Kidney glomerular epithelial cell (primary cell): ENCODE measurements at regions not wholly inside any gene's neighbourhood (a gene's known extent, or its start where the extent isn't known, plus 50 kb on each side); places are given as distances from the start of the nearest gene placed in this dataset.
A peak's percentile ranks its signal among the peaks of the same experiment; 100 is the strongest.
"Not testable (repeated sequence)": the region's sequence is repeated elsewhere in the genome, so short reads cannot be mapped to it uniquely, and the experiment has no call there.

ENCODE experiments used
- DNase-seq: peaks from one replicate; lab custom pipeline; 2025; lab: John Stamatoyannopoulos, UW

GRCh38 chr21:27768046-27768637, 801.3 kb upstream of the ADAMTS5 start:
- DNase-seq, result not testable (repeated sequence)

GRCh38 chr21:27764056-27764455, 797.2 kb upstream of the ADAMTS5 start:
- DNase-seq, result no peak

GRCh38 chr21:27761623-27762022, 794.7 kb upstream of the ADAMTS5 start:
- DNase-seq, result no peak

- DNase-seq, result no peak
Measured at GRCh38 chr21:27759820-27760219, 792.9 kb upstream of the ADAMTS5 start.

- no peak for DNase-seq
Measured at GRCh38 chr21:27759091-27759659, 792.3 kb upstream of the ADAMTS5 start.

GRCh38 chr21:27756191-27756590, 789.3 kb upstream of the ADAMTS5 start:
- DNase-seq, result no peak

GRCh38 chr21:27743971-27744564, 777.2 kb upstream of the ADAMTS5 start:
- DNase-seq, result no peak

GRCh38 chr21:27741736-27742135, 774.8 kb upstream of the ADAMTS5 start:
- no peak for DNase-seq

GRCh38 chr21:27740084-27740483, 773.2 kb upstream of the ADAMTS5 start:
- no peak for DNase-seq

- DNase-seq, result no peak
Measured at GRCh38 chr21:27739187-27739586, 772.3 kb upstream of the ADAMTS5 start.

- no peak for DNase-seq
Measured at GRCh38 chr21:27735699-27736098, 768.8 kb upstream of the ADAMTS5 start.

- DNase-seq, result no peak
Measured at GRCh38 chr21:27734146-27734545, 767.3 kb upstream of the ADAMTS5 start.

- DNase-seq, result no peak
Measured at GRCh38 chr21:27725916-27726315, 759.0 kb upstream of the ADAMTS5 start.

- peak; percentile 21 for DNase-seq
Measured at GRCh38 chr21:27722095-27722494, 755.2 kb upstream of the ADAMTS5 start.

GRCh38 chr21:27721675-27722074, 754.8 kb upstream of the ADAMTS5 start:
- no peak for DNase-seq

GRCh38 chr21:27719226-27719625, 752.3 kb upstream of the ADAMTS5 start:
- DNase-seq, result no peak

GRCh38 chr21:27715131-27715530, 748.2 kb upstream of the ADAMTS5 start:
- no peak for DNase-seq

- no peak for DNase-seq
Measured at GRCh38 chr21:27713154-27714109, 746.5 kb upstream of the ADAMTS5 start.

- no peak for DNase-seq
Measured at GRCh38 chr21:27704567-27705166, 737.8 kb upstream of the ADAMTS5 start.

GRCh38 chr21:27703791-27704190, 736.9 kb upstream of the ADAMTS5 start:
- DNase-seq, result no peak

- DNase-seq, result peak; percentile 78
Measured at GRCh38 chr21:27700974-27701614, 734.2 kb upstream of the ADAMTS5 start.

- DNase-seq, result no peak
Measured at GRCh38 chr21:27695246-27695645, 728.4 kb upstream of the ADAMTS5 start.
